ENCODE measurements at regions not wholly inside any gene's neighbourhood (a gene's known extent, or its start where the extent isn't known, plus 50 kb on each side); places are given as distances from the start of the nearest gene placed in this dataset.

DNA sequence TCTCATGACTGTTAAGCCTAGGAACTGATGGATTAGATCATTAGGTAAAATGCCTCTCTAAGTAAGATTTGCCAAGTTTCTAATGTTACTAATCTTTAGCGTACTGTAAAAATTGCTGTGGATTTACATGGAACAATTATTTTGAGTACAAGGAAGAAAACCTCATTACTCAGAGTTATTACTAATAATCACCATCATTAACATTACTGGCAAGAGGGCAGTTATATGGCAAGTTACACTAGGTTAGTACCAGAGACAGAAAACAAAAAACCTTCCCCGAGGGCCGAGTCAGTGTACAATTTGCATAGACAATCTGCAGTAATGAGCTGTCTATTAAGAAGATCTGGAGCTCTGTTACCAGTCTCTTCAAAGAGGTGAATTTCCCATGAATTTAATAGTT is 775.6 kb downstream of the GATA3 start:
- no peak for DNase-seq
- Histone ChIP-seq H3K4me3 (no peak overlapping the region), H3K4me1 (no peaks in the 10 kb centered on the region), H3K27ac (no peak overlapping the region), H3K27me3 (no peaks in the 10 kb centered on the region), H3K36me3 (no peaks in the 10 kb centered on the region), H3K9me3 (no peaks in the 10 kb centered on the region)
- no peak for TF ChIP-seq CTCF (IDR thresholded peaks at IDR 0.05)
- intact Hi-C loops (cut with DNase I; ENCODE audit: low total_unique reads) = no loop called here

GRCh38 chr10:8830876-8831275 is 776.4 kb downstream of the GATA3 start:
- Histone ChIP-seq H3K36me3 (no peaks in the 10 kb centered on the region), H3K4me3 (no peak overlapping the region), H3K27me3 (no peaks in the 10 kb centered on the region), H3K4me1 (no peaks in the 10 kb centered on the region), H3K27ac (no peak overlapping the region), H3K9me3 (no peaks in the 10 kb centered on the region)
- TF ChIP-seq CTCF (IDR thresholded peaks at IDR 0.05) = no peak
- intact Hi-C loops (cut with DNase I; ENCODE audit: low total_unique reads) = no loop called here
- DNase-seq = no peak

DNA sequence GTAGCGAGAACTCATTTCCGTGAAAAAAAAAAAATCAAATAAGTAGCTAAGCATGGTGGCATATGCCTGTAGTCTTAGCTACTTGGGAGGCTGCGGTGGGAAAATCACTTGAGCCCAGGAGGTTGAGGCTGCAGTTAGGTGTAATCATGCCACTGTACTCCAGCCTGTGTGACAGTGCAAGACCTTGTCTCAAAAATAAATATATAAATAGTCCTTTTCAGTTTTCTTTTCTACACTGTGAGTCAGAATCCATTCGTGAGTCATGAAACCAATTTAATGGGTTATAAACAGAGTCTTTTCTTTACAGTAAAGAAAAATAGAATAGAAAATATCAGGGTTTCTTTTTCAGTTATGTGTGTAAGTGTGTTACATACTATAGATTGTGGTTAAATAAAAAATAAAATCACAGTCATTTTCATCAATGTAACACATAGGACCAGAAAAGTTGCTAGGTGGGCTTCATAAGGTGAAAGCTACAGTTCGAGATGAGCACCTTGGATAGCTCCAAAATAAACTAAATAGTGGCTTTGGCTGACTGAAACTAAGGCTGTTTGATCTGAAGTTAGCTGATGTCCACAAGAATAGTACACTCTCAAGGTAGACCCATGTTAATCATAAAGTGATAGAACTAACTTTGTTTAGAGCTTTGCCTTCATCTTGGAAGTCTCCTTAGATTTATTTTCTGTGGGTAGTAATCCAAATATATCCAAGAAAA is 781.1 kb downstream of the GATA3 start:
- Histone ChIP-seq H3K36me3 (no peaks in the 10 kb centered on the region), H3K9me3 (no peaks in the 10 kb centered on the region), H3K4me1 (no peaks in the 10 kb centered on the region), H3K27ac (no peak overlapping the region), H3K27me3 (no peaks in the 10 kb centered on the region), H3K4me3 (no peak overlapping the region)
- DNase-seq = no peak
- TF ChIP-seq CTCF (IDR thresholded peaks at IDR 0.05) = no peak
- intact Hi-C loops (cut with DNase I; ENCODE audit: low total_unique reads) = no loop called here

GRCh38 chr10:8840356-8840755 is 785.9 kb downstream of the GATA3 start:
- no peak for DNase-seq
- Histone ChIP-seq H3K27me3 (no peaks in the 10 kb centered on the region), H3K36me3 (no peaks in the 10 kb centered on the region), H3K9me3 (peaks cover 0 to 8% (median 0%) of the 10 kb centered on the region in 3 donors), H3K27ac (no peak overlapping the region), H3K4me3 (no peak overlapping the region), H3K4me1 (no peaks in the 10 kb centered on the region)
- TF ChIP-seq CTCF (IDR thresholded peaks at IDR 0.05) = no peak
- intact Hi-C loops (cut with DNase I; ENCODE audit: low total_unique reads) = no loop called here

GRCh38 chr10:8844141-8844540 is 789.7 kb downstream of the GATA3 start:
- no peak for TF ChIP-seq CTCF (IDR thresholded peaks at IDR 0.05)
- no peaks in the 10 kb centered on the region for H3K36me3 ChIP-seq
- H3K4me3 ChIP-seq = no peak overlapping the region
- no peak for DNase-seq
- intact Hi-C loops (cut with DNase I; ENCODE audit: low total_unique reads) = no loop called here
- H3K27me3 ChIP-seq = no peaks in the 10 kb centered on the region
- no peak overlapping the region for H3K27ac ChIP-seq
- H3K9me3 ChIP-seq = peaks cover 0 to 8% (median 0%) of the 10 kb centered on the region in 3 donors
- H3K4me1 ChIP-seq = no peaks in the 10 kb centered on the region

DNA sequence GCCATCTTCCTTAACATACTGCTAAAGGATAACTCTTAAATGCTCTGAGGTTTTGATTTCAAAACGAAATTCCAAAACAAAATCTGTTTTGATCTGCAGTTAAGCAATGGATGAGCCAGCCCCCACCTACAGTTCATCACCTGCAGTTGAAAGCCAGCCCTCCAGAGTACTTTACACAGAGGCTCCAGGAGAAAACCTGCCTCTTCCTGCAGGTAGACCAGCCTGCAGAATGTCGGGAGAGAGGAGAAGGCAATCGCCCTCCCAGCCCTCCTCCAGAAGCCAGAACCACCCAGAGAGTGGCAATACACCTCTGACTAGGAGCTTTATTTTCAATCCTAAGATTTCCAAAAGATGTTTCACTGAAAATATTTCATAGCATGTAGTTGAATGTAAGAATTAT is 798.1 kb downstream of the GATA3 start:
- no peak for DNase-seq
- TF ChIP-seq CTCF (IDR thresholded peaks at IDR 0.05) = no peak
- Histone ChIP-seq H3K4me3 (no peak overlapping the region), H3K4me1 (no peaks in the 10 kb centered on the region), H3K9me3 (no peaks in the 10 kb centered on the region), H3K27me3 (no peaks in the 10 kb centered on the region), H3K36me3 (no peaks in the 10 kb centered on the region), H3K27ac (no peak overlapping the region)
- intact Hi-C loops (cut with DNase I; ENCODE audit: low total_unique reads) = no loop called here

All from tibial artery (tissue), 4 donors.